ENCODE measurements at regions not wholly inside any gene's neighbourhood (a gene's known extent, or its start where the extent isn't known, plus 50 kb on each side); places are given as distances from the start of the nearest gene placed in this dataset.
"Not testable (repeated sequence)": the region's sequence is repeated elsewhere in the genome, so short reads cannot be mapped to it uniquely, and the experiment has no call there.

- not testable (repeated sequence) for H3K27ac ChIP-seq
These were observed 185.9 kb upstream of the ZNF644 start for GRCh38 chr1:91207691-91208090.

- not testable (repeated sequence) for H3K27ac ChIP-seq
These were observed 182.3 kb upstream of the ZNF644 start for GRCh38 chr1:91204150-91204549.

GRCh38 chr1:91201694-91202093, 179.9 kb upstream of the ZNF644 start:
- no peak for TF ChIP-seq CTCF (conservative IDR thresholded peaks at IDR 0.05)
- no peak overlapping the region for H3K27ac ChIP-seq

GRCh38 chr1:91201176-91201575, 179.3 kb upstream of the ZNF644 start:
- TF ChIP-seq CTCF (conservative IDR thresholded peaks at IDR 0.05), result no peak
- no peak overlapping the region for H3K27ac ChIP-seq

GRCh38 chr1:91200675-91201074, 178.8 kb upstream of the ZNF644 start:
- no peak for TF ChIP-seq CTCF (conservative IDR thresholded peaks at IDR 0.05)

GRCh38 chr1:91199988-91200387, 178.2 kb upstream of the ZNF644 start:
- TF ChIP-seq CTCF (conservative IDR thresholded peaks at IDR 0.05), result no peak

More at GRCh38 chr1:91200675-91201074, 178.8 kb upstream of the ZNF644 start:
- H3K27ac ChIP-seq, result no peak overlapping the region

GRCh38 chr1:91190996-91191395, 169.2 kb upstream of the ZNF644 start:
- H3K27ac ChIP-seq, result no peak overlapping the region
- TF ChIP-seq CTCF (conservative IDR thresholded peaks at IDR 0.05), result no peak

More at GRCh38 chr1:91199988-91200387, 178.2 kb upstream of the ZNF644 start:
- no peak overlapping the region for H3K27ac ChIP-seq

GRCh38 chr1:91189096-91189495, 167.3 kb upstream of the ZNF644 start:
- TF ChIP-seq CTCF (conservative IDR thresholded peaks at IDR 0.05), result no peak
- H3K27ac ChIP-seq, result no peak overlapping the region

GRCh38 chr1:91182807-91183206, 161.0 kb upstream of the ZNF644 start:
- not testable (repeated sequence) for H3K27ac ChIP-seq

All from VCaP (cell line).